NB4 (cell line): ENCODE measurements at regions not wholly inside any gene's neighbourhood (a gene's known extent, or its start where the extent isn't known, plus 50 kb on each side); places are given as distances from the start of the nearest gene placed in this dataset.
A peak's percentile ranks its signal among the peaks of the same experiment; 100 is the strongest.
"Not testable (repeated sequence)": the region's sequence is repeated elsewhere in the genome, so short reads cannot be mapped to it uniquely, and the experiment has no call there.

Source experiments
- DNase-seq: peaks from one replicate; pipeline ENCODE4 v3.0.0; 2010; ENCODE audit warnings: low read depth
- H3K4me3 ChIP-seq: one replicate; pipeline ENCODE4 v1.5.1; 2011; ENCODE audit warnings: mild to moderate bottlenecking, low read depth, low read length, moderate library complexity
- MYC ChIP-seq: IDR thresholded peaks from 2 replicates; pipeline ENCODE4 v1.6.1; 2011; ENCODE audit warnings: low read depth, low read length
- POLR2A ChIP-seq: IDR thresholded peaks from 2 replicates; pipeline ENCODE4 v1.6.1; 2011; ENCODE audit warnings: mild to moderate bottlenecking; ENCODE audit not compliant: insufficient read length; ENCODE audit errors: extremely low read depth
- TF ChIP-seq, protein P1 (sequence below): IDR thresholded peaks from one replicate; pipeline ENCODE4 v1.5.1; 2012; ENCODE audit warnings: low read depth, low read length
- TF ChIP-seq, protein P2 (sequence below): IDR thresholded peaks from 2 replicates; pipeline ENCODE4 v1.6.1; 2011; ENCODE audit warnings: low read depth, low read length

DNA sequence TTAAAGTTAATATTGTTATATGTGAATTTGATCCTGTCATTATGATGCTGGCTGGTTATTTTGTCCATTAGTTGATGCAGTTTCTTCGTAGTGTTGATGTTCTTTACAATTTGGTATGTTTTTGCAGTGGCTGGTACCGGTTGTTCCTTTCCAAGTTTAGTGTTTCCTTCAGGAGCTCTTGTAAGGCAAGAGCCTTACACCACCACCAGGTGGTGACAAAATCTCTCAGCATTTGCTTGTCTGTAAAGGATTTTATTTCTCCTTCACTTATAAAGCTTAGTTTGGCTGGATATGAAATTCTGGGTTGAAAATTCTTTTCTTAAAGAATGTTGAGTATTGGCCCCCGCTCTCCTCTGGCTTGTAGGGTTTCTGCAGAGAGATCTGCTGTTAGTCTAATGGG, 86.4 kb upstream of the UNC13C start:
- peak; percentile 11 for DNase-seq
- TF ChIP-seq, protein P1, sequence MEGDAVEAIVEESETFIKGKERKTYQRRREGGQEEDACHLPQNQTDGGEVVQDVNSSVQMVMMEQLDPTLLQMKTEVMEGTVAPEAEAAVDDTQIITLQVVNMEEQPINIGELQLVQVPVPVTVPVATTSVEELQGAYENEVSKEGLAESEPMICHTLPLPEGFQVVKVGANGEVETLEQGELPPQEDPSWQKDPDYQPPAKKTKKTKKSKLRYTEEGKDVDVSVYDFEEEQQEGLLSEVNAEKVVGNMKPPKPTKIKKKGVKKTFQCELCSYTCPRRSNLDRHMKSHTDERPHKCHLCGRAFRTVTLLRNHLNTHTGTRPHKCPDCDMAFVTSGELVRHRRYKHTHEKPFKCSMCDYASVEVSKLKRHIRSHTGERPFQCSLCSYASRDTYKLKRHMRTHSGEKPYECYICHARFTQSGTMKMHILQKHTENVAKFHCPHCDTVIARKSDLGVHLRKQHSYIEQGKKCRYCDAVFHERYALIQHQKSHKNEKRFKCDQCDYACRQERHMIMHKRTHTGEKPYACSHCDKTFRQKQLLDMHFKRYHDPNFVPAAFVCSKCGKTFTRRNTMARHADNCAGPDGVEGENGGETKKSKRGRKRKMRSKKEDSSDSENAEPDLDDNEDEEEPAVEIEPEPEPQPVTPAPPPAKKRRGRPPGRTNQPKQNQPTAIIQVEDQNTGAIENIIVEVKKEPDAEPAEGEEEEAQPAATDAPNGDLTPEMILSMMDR, result peak; percentile 17
- H3K4me3 ChIP-seq, result not testable (repeated sequence)

DNA sequence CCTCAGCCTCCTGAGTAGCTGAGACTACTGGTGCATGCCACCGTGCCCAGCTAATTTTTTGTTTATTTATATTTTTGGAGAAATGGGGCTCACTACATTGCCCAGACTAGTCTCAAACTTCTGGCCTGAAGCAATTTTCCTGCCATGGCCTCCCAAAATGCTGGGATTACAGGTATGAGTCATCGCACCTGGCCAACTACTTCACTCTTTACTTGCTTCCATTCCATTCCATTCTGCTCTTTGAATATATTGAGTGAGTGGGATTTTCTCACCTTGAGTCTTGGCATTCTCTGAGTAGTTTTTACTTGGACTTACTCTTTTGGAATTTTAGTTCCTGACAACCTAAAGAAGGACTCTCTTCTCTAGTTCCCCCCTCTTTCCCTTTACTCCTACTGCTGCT, 93.8 kb upstream of the UNC13C start:
- TF ChIP-seq, protein P2, sequence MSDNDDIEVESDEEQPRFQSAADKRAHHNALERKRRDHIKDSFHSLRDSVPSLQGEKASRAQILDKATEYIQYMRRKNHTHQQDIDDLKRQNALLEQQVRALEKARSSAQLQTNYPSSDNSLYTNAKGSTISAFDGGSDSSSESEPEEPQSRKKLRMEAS, result no peak
- TF ChIP-seq, protein P1, result no peak
- TF ChIP-seq MYC, result no peak
- no peak for TF ChIP-seq POLR2A
- DNase-seq, result no peak
- no peak overlapping the region for H3K4me3 ChIP-seq

DNA sequence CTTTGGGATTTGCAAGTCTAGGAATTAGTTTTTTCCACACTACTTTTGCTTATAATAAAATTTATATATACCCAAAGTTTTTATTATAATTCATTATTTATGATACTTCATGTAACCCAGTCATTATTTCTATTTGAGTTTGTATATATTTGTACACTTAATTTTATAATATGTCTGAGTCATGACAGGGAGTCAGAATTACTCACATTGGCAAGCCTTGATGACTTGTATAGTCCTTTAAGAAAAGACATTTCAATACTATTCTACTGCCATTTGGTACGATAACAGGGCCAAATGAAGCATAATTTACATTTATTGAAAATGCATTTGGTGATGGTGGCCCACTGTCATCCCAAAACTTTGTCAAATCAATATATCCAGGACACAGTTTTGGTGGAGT, 95.9 kb upstream of the UNC13C start:
- H3K4me3 ChIP-seq, result no peak overlapping the region
- DNase-seq, result no peak
- TF ChIP-seq POLR2A, result no peak
- TF ChIP-seq MYC, result no peak
- TF ChIP-seq, protein P2, result no peak
- TF ChIP-seq, protein P1, result no peak

DNA sequence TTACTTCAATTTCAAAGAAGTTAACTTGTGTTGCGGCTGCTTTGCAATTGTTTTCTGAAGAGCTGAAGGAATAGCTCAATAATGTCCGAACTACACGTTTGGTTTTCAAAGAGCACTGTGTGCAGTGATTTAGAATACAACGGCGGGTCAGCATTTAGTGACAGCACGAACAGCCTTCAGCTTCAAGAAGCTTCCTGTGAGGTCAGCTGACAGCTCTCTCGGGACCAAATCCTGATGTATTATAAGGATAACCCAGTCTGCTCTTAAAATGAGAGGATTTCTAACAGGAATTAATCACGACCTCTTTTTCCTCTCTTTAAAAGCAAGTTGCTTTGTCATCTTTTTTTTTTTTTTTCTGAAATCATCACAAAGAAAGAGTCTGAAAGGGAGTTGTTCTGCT, 97.9 kb upstream of the UNC13C start:
- DNase-seq, result no peak
- no peak for TF ChIP-seq POLR2A
- no peak for TF ChIP-seq MYC
- TF ChIP-seq, protein P1, result no peak
- TF ChIP-seq, protein P2, result no peak
- H3K4me3 ChIP-seq, result no peak overlapping the region

DNA sequence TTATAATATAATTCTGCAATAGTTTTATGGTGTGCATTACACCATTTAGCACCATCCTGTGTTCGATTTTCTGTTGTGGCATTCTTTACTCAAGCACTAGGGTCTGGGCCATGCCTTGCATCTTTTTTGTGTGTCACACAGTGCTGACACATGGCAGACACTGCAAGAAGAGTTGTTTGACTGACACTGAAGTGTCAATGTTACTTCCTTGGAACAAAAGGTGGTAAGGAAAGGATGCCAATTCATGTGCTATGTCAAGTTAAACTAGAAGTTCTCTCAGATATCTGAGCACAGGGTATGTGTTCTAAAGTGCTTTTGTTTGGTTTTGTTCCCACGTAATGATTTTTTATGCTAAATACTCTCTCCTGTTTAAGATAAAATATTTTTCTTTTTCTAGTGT, 102.5 kb upstream of the UNC13C start:
- TF ChIP-seq, protein P2, result no peak
- TF ChIP-seq MYC (no peak), POLR2A (no peak)
- TF ChIP-seq, protein P1, result no peak
- no peak overlapping the region for H3K4me3 ChIP-seq
- DNase-seq, result no peak

DNA sequence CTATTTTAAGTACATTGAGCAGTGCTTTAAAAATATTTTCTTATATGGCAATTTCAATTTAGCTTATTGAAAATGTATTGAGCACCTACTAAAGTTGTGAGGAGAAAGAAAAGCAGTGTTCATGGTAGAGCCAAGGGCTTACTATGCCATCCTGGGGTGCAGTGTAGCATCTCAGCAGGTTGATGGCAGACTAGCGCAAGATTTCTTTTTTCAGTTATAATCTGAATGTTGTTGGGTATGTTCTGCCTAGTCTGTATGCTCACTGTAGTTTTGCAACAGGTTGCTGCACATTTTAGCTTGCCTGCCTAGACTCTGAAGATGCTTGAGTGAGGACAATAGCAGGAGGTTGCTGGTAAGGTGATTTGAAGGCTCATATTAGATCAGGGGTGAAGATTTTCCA, 103.1 kb upstream of the UNC13C start:
- no peak overlapping the region for H3K4me3 ChIP-seq
- TF ChIP-seq MYC, result no peak
- TF ChIP-seq, protein P1, result no peak
- TF ChIP-seq POLR2A, result no peak
- TF ChIP-seq, protein P2, result no peak
- DNase-seq, result no peak
